ENCODE measurements at regions not wholly inside any gene's neighbourhood (a gene's known extent, or its start where the extent isn't known, plus 50 kb on each side); places are given as distances from the start of the nearest gene placed in this dataset.

GRCh38 chr4:114519368-114519767 is 79.2 kb upstream of the UGT8 start:
- Histone ChIP-seq H3K4me1 (ENCODE audit: insufficient read depth) (no peaks in the 10 kb centered on the region), H3K27me3 (no peaks in the 10 kb centered on the region), H3K9me3 (no peaks in the 10 kb centered on the region), H3K4me3 (no peak overlapping the region), H3K27ac (no peak overlapping the region), H3K36me3 (no peaks in the 10 kb centered on the region)
- WGBS, 3 donors = 10 to 33% (median 12%) methylated on average over 2 of the region's 2 CpGs
- intact Hi-C loops (cut with DNase I) = no loop called here
- no peak for TF ChIP-seq CTCF (IDR thresholded peaks at IDR 0.05)
- no peak for TF ChIP-seq EP300 (IDR thresholded peaks at IDR 0.05)
- TF ChIP-seq POLR2A (IDR thresholded peaks at IDR 0.05) = no peak
- no peak for DNase-seq

- no peak overlapping the region for H3K4me3 ChIP-seq
- H3K27ac ChIP-seq = no peak overlapping the region
- no peaks in the 10 kb centered on the region for H3K4me1 ChIP-seq (ENCODE audit: insufficient read depth)
- intact Hi-C loops (cut with DNase I) = no loop called here
- TF ChIP-seq EP300 (IDR thresholded peaks at IDR 0.05) = no peak
- TF ChIP-seq CTCF (IDR thresholded peaks at IDR 0.05) = no peak
- TF ChIP-seq POLR2A (IDR thresholded peaks at IDR 0.05) = no peak
- no peaks in the 10 kb centered on the region for H3K27me3 ChIP-seq
- H3K36me3 ChIP-seq = no peaks in the 10 kb centered on the region
- H3K9me3 ChIP-seq = no peaks in the 10 kb centered on the region
- no peak for DNase-seq
- 60 to 82% (median 77%) methylated on average over 1 of the region's 1 CpG for WGBS, 3 donors
Observed at GRCh38 chr4:114527170-114527569, 71.4 kb upstream of the UGT8 start.

DNA sequence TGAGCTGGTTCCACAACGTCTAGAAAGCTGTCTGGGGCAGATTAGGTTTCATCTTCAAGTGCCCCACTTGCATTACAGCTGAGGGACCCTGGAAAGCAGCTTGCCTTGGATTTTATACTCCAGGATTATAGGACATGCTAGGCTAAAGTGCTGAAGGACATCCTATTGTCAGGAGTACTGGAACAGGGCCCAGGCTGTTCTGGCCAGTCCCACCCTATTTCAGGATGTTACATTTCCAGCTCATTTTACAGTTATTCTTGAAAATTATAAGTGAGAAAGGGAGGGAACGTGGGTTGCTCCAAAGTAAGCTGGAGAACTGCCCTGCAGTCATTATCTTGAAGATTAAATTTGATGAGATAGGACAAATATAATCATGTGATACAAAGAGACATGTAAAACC is 71.0 kb upstream of the UGT8 start:
- H3K4me3 ChIP-seq = no peak overlapping the region
- no peaks in the 10 kb centered on the region for H3K4me1 ChIP-seq (ENCODE audit: insufficient read depth)
- no peaks in the 10 kb centered on the region for H3K9me3 ChIP-seq
- 9 to 14% (median 12%) methylated on average over 2 of the region's 2 CpGs for WGBS, 3 donors
- no peaks in the 10 kb centered on the region for H3K36me3 ChIP-seq
- DNase-seq = no peak
- TF ChIP-seq CTCF (IDR thresholded peaks at IDR 0.05) = no peak
- TF ChIP-seq POLR2A (IDR thresholded peaks at IDR 0.05) = no peak
- TF ChIP-seq EP300 (IDR thresholded peaks at IDR 0.05) = no peak
- H3K27ac ChIP-seq = no peak overlapping the region
- intact Hi-C loops (cut with DNase I) = no loop called here
- H3K27me3 ChIP-seq = no peaks in the 10 kb centered on the region

GRCh38 chr4:114535725-114536124 is 62.9 kb upstream of the UGT8 start:
- TF ChIP-seq POLR2A (IDR thresholded peaks at IDR 0.05) (no peak), EP300 (IDR thresholded peaks at IDR 0.05) (no peak), CTCF (IDR thresholded peaks at IDR 0.05) (no peak)
- Histone ChIP-seq H3K4me3 (no peak overlapping the region), H3K4me1 (ENCODE audit: insufficient read depth) (no peaks in the 10 kb centered on the region), H3K36me3 (no peaks in the 10 kb centered on the region), H3K27ac (no peak overlapping the region), H3K27me3 (no peaks in the 10 kb centered on the region), H3K9me3 (no peaks in the 10 kb centered on the region)
- DNase-seq = no peak
- WGBS, 3 donors = 41 to 44% (median 41%) methylated on average over 1 of the region's 1 CpG
- intact Hi-C loops (cut with DNase I) = no loop called here

- H3K27me3 ChIP-seq = no peaks in the 10 kb centered on the region
- DNase-seq = no peak
- no peaks in the 10 kb centered on the region for H3K9me3 ChIP-seq
- WGBS, 3 donors = 84 to 90% (median 90%) methylated on average over 3 of the region's 3 CpGs
- H3K27ac ChIP-seq = no peak overlapping the region
- no peaks in the 10 kb centered on the region for H3K36me3 ChIP-seq
- intact Hi-C loops (cut with DNase I) = no loop called here
- H3K4me1 ChIP-seq (ENCODE audit: insufficient read depth) = no peaks in the 10 kb centered on the region
- TF ChIP-seq CTCF (IDR thresholded peaks at IDR 0.05) = no peak
- no peak for TF ChIP-seq POLR2A (IDR thresholded peaks at IDR 0.05)
- TF ChIP-seq EP300 (IDR thresholded peaks at IDR 0.05) = no peak
- H3K4me3 ChIP-seq = no peak overlapping the region
Observed at GRCh38 chr4:114537352-114537751, 61.3 kb upstream of the UGT8 start.

Data from ovary (tissue), 7 donors.